HepG2 (cell line): ENCODE measurements at regions not wholly inside any gene's neighbourhood (a gene's known extent, or its start where the extent isn't known, plus 50 kb on each side); places are given as distances from the start of the nearest gene placed in this dataset.

Experiments used
- ATAC-seq: fragments of 200-7000 bp; cut with Tn5 transposase; 3 replicates; pipeline ENCODE4 v1.9.1; 2020; ENCODE audit warnings: mild to moderate bottlenecking, moderate library complexity
- BruUV-seq: library from RNA; stranded (reverse); fragments of 400-500 nt; replicated peaks from 2 replicates; lab custom pipeline; 2021; lab: Mats Ljungman, UMichigan
- CTCF ChIA-PET: fragments of 300-600 bp; formaldehyde crosslinking; extraction: SDS; loops from one replicate; lab custom pipeline; 2021; ENCODE audit warnings: low total read pairs, inconsistent platforms, low intra/inter-chr PET ratio; lab: Yijun Ruan, JAX
- POLR2A ChIA-PET: fragments of 350-600 bp; sonication (Branson Sonifier 250); formaldehyde crosslinking; loops from one replicate; lab custom pipeline; 2020; ENCODE audit warnings: antibody characterized with exemption, inconsistent platforms; lab: Yijun Ruan, JAX
- DNase-seq: peaks from one replicate; pipeline ENCODE4 v3.0.0-alpha.2; 2015; ENCODE audit warnings: low spot score
- FAIRE-seq: peaks from 3 replicates; lab custom pipeline; 2011; peaks lifted over from hg19 to GRCh38; lab: Jason Lieb, UNC
- H2AFZ ChIP-seq: one replicate; pipeline ENCODE4 v1.6.1; 2011; ENCODE audit warnings: low read length, inconsistent platforms
- H3K27ac ChIP-seq: fragments of 300-600 bp; 3 replicates; pipeline ENCODE4 v1.8.0; 2011; ENCODE audit warnings: mixed run types, mild to moderate bottlenecking, mixed read lengths, low read length, inconsistent platforms; ENCODE audit not compliant: insufficient read depth; ENCODE audit errors: extremely low read length
- H3K27me3 ChIP-seq, 2 experiments: fragments of 200-600 bp in 1 of 2; 2 replicates in 1 of 2; 3 replicates in 1 of 2; pipeline versions ENCODE4 v1.6.0 to v1.8.0; 2011; ENCODE audit warnings: low read length in 2 of 2, mild to moderate bottlenecking in 2 of 2, moderate library complexity in 2 of 2, inconsistent platforms in 1 of 2; ENCODE audit not compliant: insufficient read depth in 2 of 2, control insufficient read depth in 1 of 2
- H3K36me3 ChIP-seq, 2 experiments: fragments of 200-600 bp in 1 of 2; replicated peaks in 1 of 2; 2 replicates in 1 of 2; 3 replicates in 1 of 2; pipeline versions ENCODE4 v1.5.1 to v1.8.0; 2011; ENCODE audit warnings: low read length in 2 of 2, inconsistent platforms in 1 of 2; ENCODE audit not compliant: insufficient read depth in 2 of 2, control insufficient read depth in 1 of 2
- H3K4me1 ChIP-seq: 2 replicates; pipeline ENCODE4 v1.5.1; 2012; ENCODE audit warnings: low read length, inconsistent platforms; ENCODE audit not compliant: insufficient read depth
- H3K4me2 ChIP-seq: 2 replicates; pipeline ENCODE4 v1.6.0; 2011; ENCODE audit warnings: low read depth, low read length, inconsistent platforms
- H3K4me3 ChIP-seq, 3 experiments: fragments of 200-600 bp in 1 of 3; sonication (generic), shearing (Covaris generic) in 1 of 3; replicated peaks in 1 of 3; 2 replicates each; pipeline ENCODE4 v1.5.1; 2011 to 2016; ENCODE audit warnings: low read length in 3 of 3, inconsistent platforms in 2 of 3, low read depth in 2 of 3, mild to moderate bottlenecking in 2 of 3, control low read depth in 1 of 3, mixed read lengths in 1 of 3; ENCODE audit not compliant: insufficient read depth in 1 of 3
- H3K79me2 ChIP-seq: one replicate; pipeline ENCODE4 v1.6.1; 2011; ENCODE audit warnings: low read length, inconsistent platforms; ENCODE audit not compliant: insufficient read depth
- H3K9ac ChIP-seq: 2 replicates; pipeline ENCODE4 v1.6.0; 2011; ENCODE audit warnings: mild to moderate bottlenecking, low read depth, low read length, inconsistent platforms; ENCODE audit not compliant: insufficient read depth
- H3K9me3 ChIP-seq: 2 replicates; pipeline ENCODE4 v1.5.1; 2012; ENCODE audit warnings: mild to moderate bottlenecking, low read length
- H4K20me1 ChIP-seq: 2 replicates; pipeline ENCODE4 v1.6.0; 2011; ENCODE audit warnings: inconsistent platforms, mild to moderate bottlenecking, low read length, moderate library complexity; ENCODE audit not compliant: insufficient read depth
- CHCHD3 ChIP-seq: sonication (generic); formaldehyde crosslinking; IDR thresholded peaks from 2 replicates; pipeline ENCODE4 v1.8.0; 2022; ENCODE audit warnings: mild to moderate bottlenecking, missing genetic modification reagents, moderate library complexity
- PAF1 ChIP-seq: IDR thresholded peaks from 2 replicates; pipeline ENCODE4 v1.6.1; 2016; ENCODE audit warnings: missing genetic modification reagents, missing compliant biosample characterization
- RCOR2 ChIP-seq: IDR thresholded peaks from 2 replicates; pipeline ENCODE4 v1.6.1; 2016; ENCODE audit warnings: missing biosample characterization, missing genetic modification reagents
- ZBTB3 ChIP-seq: sonication (generic); formaldehyde crosslinking; IDR thresholded peaks from 2 replicates; pipeline ENCODE4 v1.4.0; 2020; ENCODE audit warnings: low read depth, mild to moderate bottlenecking, moderate library complexity, missing genetic modification reagents, borderline replicate concordance
- ZNF3 ChIP-seq: IDR thresholded peaks from 2 replicates; pipeline ENCODE4 v1.7.0; 2017; ENCODE audit warnings: inconsistent platforms
- ZNF30 ChIP-seq: sonication (generic); formaldehyde crosslinking; IDR thresholded peaks from 2 replicates; pipeline ENCODE4 v1.5.0; 2020; ENCODE audit warnings: mild to moderate bottlenecking, missing genetic modification reagents
- ZSCAN25 ChIP-seq: sonication (generic); formaldehyde crosslinking; IDR thresholded peaks from 2 replicates; pipeline ENCODE4 v1.8.0; 2022; ENCODE audit warnings: mild to moderate bottlenecking, missing genetic modification reagents
- WGBS: methylation state at CpG from one replicate; pipeline ENCODE4 v1.1.6; 2017; ENCODE audit warnings: low lambda C conversion rate; 5-methylcytosine and 5-hydroxymethylcytosine counted together
- in situ Hi-C: cut with HindIII; loops from 2 replicates; pipeline ENCODE4 v1.10.0; 2017; ENCODE audit warnings: low pct_unique_long_range_greater_than_20kb; ENCODE audit not compliant: extremely low pct_ligation_motif_present
- intact Hi-C: fragments of 100-400 bp; cut with micrococcal nuclease; formaldehyde crosslinking; loops from one replicate; pipeline ENCODE4 v1.10.0; 2022; ENCODE audit not compliant: unreplicated experiment
- TF ChIP-seq, protein P1 (sequence below): sonication (generic); formaldehyde crosslinking; IDR thresholded peaks from 2 replicates; pipeline ENCODE4 v1.5.1; 2020; ENCODE audit warnings: missing genetic modification reagents, mild to moderate bottlenecking, borderline replicate concordance
- TF ChIP-seq, protein P2 (sequence below): sonication (generic); formaldehyde crosslinking; IDR thresholded peaks from 2 replicates; pipeline ENCODE4 v1.5.0; 2020; ENCODE audit warnings: missing genetic modification reagents, mild to moderate bottlenecking, borderline replicate concordance
- TF ChIP-seq, protein P3 (sequence below): sonication (generic); formaldehyde crosslinking; IDR thresholded peaks from 2 replicates; pipeline ENCODE4 v1.4.0; 2020; ENCODE audit warnings: missing genetic modification reagents
- TF ChIP-seq, protein P4 (sequence below): conservative IDR thresholded peaks from 2 replicates; pipeline ENCODE4 v1.6.1; 2018; ENCODE audit warnings: missing genetic modification reagents

DNA sequence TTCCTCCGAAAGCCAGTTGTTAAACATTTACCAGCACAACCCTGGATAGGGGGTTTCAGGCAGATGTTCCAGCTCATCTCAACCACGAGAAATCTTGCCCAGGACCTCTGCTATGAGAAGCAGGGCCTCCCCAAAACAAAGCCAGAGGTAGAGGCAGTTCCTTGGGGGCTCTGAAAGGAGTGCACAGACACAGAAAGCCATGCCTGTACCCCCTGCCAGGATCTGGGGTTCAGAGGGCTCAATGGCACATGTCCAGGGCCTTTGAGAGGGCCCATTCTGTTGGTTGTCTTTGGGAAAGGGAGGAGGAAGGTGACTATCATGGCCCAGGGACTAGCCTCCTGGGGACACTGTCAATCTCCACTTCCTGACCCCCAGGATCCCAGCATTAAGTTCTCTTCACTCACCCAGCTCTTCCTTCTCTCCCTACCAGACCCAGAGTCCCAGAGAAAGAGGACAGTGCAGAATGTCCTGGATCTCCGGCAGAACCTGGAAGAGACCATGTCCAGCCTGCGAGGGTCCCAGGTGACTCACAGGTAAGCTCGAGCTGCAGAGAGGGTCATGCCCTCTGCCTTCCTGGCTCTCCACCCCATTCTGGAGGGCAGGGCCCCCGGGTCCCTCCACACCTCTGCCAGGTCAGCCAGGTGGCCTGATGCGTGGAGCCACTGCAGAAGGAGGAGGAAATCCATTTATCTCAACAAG, 116.4 kb upstream of the IPO9 start:
- TF ChIP-seq PAF1 (CRISPR knock-in tag), result no peak
- TF ChIP-seq, protein P1, sequence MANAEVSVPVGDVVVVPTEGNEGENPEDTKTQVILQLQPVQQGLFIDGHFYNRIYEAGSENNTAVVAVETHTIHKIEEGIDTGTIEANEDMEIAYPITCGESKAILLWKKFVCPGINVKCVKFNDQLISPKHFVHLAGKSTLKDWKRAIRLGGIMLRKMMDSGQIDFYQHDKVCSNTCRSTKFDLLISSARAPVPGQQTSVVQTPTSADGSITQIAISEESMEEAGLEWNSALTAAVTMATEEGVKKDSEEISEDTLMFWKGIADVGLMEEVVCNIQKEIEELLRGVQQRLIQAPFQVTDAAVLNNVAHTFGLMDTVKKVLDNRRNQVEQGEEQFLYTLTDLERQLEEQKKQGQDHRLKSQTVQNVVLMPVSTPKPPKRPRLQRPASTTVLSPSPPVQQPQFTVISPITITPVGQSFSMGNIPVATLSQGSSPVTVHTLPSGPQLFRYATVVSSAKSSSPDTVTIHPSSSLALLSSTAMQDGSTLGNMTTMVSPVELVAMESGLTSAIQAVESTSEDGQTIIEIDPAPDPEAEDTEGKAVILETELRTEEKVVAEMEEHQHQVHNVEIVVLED (CRISPR knock-in tag), result no peak
- no peak for TF ChIP-seq ZNF30
- TF ChIP-seq RCOR2 (CRISPR knock-in tag), result no peak
- no peak for TF ChIP-seq ZBTB3
- TF ChIP-seq, protein P2, sequence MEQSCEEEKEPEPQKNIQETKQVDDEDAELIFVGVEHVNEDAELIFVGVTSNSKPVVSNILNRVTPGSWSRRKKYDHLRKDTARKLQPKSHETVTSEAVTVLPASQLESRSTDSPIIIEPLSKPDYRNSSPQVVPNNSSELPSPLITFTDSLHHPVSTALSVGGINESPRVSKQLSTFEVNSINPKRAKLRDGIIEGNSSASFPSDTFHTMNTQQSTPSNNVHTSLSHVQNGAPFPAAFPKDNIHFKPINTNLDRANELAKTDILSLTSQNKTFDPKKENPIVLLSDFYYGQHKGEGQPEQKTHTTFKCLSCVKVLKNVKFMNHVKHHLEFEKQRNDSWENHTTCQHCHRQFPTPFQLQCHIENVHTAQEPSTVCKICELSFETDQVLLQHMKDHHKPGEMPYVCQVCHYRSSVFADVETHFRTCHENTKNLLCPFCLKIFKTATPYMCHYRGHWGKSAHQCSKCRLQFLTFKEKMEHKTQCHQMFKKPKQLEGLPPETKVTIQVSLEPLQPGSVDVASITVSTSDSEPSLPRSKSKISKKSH (CRISPR knock-in tag), result no peak
- TF ChIP-seq ZNF3, result no peak
- TF ChIP-seq ZSCAN25 (CRISPR knock-in tag), result no peak
- TF ChIP-seq, protein P3, sequence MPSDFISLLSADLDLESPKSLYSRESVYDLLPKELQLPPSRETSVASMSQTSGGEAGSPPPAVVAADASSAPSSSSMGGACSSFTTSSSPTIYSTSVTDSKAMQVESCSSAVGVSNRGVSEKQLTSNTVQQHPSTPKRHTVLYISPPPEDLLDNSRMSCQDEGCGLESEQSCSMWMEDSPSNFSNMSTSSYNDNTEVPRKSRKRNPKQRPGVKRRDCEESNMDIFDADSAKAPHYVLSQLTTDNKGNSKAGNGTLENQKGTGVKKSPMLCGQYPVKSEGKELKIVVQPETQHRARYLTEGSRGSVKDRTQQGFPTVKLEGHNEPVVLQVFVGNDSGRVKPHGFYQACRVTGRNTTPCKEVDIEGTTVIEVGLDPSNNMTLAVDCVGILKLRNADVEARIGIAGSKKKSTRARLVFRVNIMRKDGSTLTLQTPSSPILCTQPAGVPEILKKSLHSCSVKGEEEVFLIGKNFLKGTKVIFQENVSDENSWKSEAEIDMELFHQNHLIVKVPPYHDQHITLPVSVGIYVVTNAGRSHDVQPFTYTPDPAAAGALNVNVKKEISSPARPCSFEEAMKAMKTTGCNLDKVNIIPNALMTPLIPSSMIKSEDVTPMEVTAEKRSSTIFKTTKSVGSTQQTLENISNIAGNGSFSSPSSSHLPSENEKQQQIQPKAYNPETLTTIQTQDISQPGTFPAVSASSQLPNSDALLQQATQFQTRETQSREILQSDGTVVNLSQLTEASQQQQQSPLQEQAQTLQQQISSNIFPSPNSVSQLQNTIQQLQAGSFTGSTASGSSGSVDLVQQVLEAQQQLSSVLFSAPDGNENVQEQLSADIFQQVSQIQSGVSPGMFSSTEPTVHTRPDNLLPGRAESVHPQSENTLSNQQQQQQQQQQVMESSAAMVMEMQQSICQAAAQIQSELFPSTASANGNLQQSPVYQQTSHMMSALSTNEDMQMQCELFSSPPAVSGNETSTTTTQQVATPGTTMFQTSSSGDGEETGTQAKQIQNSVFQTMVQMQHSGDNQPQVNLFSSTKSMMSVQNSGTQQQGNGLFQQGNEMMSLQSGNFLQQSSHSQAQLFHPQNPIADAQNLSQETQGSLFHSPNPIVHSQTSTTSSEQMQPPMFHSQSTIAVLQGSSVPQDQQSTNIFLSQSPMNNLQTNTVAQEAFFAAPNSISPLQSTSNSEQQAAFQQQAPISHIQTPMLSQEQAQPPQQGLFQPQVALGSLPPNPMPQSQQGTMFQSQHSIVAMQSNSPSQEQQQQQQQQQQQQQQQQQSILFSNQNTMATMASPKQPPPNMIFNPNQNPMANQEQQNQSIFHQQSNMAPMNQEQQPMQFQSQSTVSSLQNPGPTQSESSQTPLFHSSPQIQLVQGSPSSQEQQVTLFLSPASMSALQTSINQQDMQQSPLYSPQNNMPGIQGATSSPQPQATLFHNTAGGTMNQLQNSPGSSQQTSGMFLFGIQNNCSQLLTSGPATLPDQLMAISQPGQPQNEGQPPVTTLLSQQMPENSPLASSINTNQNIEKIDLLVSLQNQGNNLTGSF (CRISPR knock-in tag), result no peak
- TF ChIP-seq CHCHD3 (CRISPR knock-in tag), result no peak
- TF ChIP-seq, protein P4, sequence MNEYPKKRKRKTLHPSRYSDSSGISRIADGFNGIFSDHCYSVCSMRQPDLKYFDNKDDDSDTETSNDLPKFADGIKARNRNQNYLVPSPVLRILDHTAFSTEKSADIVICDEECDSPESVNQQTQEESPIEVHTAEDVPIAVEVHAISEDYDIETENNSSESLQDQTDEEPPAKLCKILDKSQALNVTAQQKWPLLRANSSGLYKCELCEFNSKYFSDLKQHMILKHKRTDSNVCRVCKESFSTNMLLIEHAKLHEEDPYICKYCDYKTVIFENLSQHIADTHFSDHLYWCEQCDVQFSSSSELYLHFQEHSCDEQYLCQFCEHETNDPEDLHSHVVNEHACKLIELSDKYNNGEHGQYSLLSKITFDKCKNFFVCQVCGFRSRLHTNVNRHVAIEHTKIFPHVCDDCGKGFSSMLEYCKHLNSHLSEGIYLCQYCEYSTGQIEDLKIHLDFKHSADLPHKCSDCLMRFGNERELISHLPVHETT (CRISPR knock-in tag), result no peak
- BruUV-seq, result no TSS peak
- H3K4me3 ChIP-seq, result no peak overlapping the region
- FAIRE-seq (no peak), ATAC-seq (no peak), DNase-seq (no peak)
- H2AFZ ChIP-seq, result no peak overlapping the region
- no peaks in the 10 kb centered on the region for H3K36me3 ChIP-seq
- no peaks in the 10 kb centered on the region for H4K20me1 ChIP-seq
- H3K79me2 ChIP-seq, result no peaks in the 10 kb centered on the region
- in situ Hi-C loops (no loop called here), intact Hi-C loops (no loop called here)
- H3K27me3 ChIP-seq, result peaks cover 2 to 18% of the 10 kb centered on the region in 2 experiments; a peak in 3 of 5 replicates
- ChIA-PET POLR2A (no interaction called here), CTCF (no interaction called here)
- 10% methylated on average over 6 of the region's 7 CpGs for WGBS
- H3K9me3 ChIP-seq, result no peaks in the 10 kb centered on the region
- H3K9ac ChIP-seq, result no peak overlapping the region
- no peak overlapping the region for H3K4me2 ChIP-seq
- H3K4me1 ChIP-seq, result no peaks in the 10 kb centered on the region
- H3K27ac ChIP-seq, result no peak overlapping the region
